Neural cell (in vitro differentiated cells): ENCODE measurements at regions not wholly inside any gene's neighbourhood (a gene's known extent, or its start where the extent isn't known, plus 50 kb on each side); places are given as distances from the start of the nearest gene placed in this dataset.

Source experiments
- H2AFZ ChIP-seq: fragments of 200-600, 300-800 bp; sonication (generic), shearing (Covaris generic); 2 replicates; pipeline ENCODE4 v1.6.0; 2014; ENCODE audit warnings: low read depth, mild to moderate bottlenecking, antibody characterized with exemption, low read length, moderate library complexity
- H3F3A ChIP-seq: fragments of 200-600 bp; shearing (Covaris generic); 2 replicates; pipeline ENCODE4 v1.6.1; 2016; ENCODE audit warnings: mild to moderate bottlenecking, moderate library complexity, mixed read lengths, antibody characterized with exemption, low read length; ENCODE audit not compliant: insufficient read depth, poor library complexity, severe bottlenecking
- H3K27ac ChIP-seq: fragments of 200-600, 300-800 bp; sonication (generic), shearing (Covaris generic); 2 replicates; pipeline ENCODE4 v1.5.1; 2014; ENCODE audit warnings: mild to moderate bottlenecking, low read length, moderate library complexity
- H3K27me3 ChIP-seq: fragments of 300-800, 200-600 bp; sonication (generic), shearing (Covaris generic); 2 replicates; pipeline ENCODE4 v1.6.0; 2014; ENCODE audit warnings: mild to moderate bottlenecking, low read depth, low read length, moderate library complexity; ENCODE audit not compliant: insufficient read depth
- H3K36me3 ChIP-seq: fragments of 300-800, 200-600 bp; sonication (generic), shearing (Covaris generic); 2 replicates; pipeline ENCODE4 v1.5.1; 2014; ENCODE audit warnings: mild to moderate bottlenecking, antibody characterized with exemption, low read length, moderate library complexity; ENCODE audit not compliant: insufficient read depth
- H3K4me2 ChIP-seq: fragments of 300-800, 200-600 bp; sonication (generic), shearing (Covaris generic); 2 replicates; pipeline ENCODE4 v1.6.0; 2014; ENCODE audit warnings: mild to moderate bottlenecking, low read length
- H3K4me3 ChIP-seq: fragments of 300-800, 200-600 bp; sonication (generic), shearing (Covaris generic); 2 replicates; pipeline ENCODE4 v1.5.1; 2014; ENCODE audit warnings: mild to moderate bottlenecking, low read length, moderate library complexity
- H3K79me2 ChIP-seq: fragments of 200-600 bp; shearing (Covaris generic); replicated peaks from 2 replicates; pipeline ENCODE4 v1.6.0; 2014; ENCODE audit warnings: mild to moderate bottlenecking, low read length, moderate library complexity; ENCODE audit not compliant: insufficient read depth
- H3K9ac ChIP-seq: fragments of 300-800, 200-600 bp; sonication (generic), shearing (Covaris generic); 2 replicates; pipeline ENCODE4 v1.6.1; 2016; ENCODE audit warnings: mild to moderate bottlenecking, low read length, mixed read lengths
- H3K9me2 ChIP-seq: fragments of 200-600 bp; shearing (Covaris generic); 2 replicates; pipeline ENCODE4 v1.6.1; 2016; ENCODE audit warnings: mild to moderate bottlenecking, low read length, mixed read lengths; ENCODE audit not compliant: insufficient read depth
- H3K9me3 ChIP-seq: fragments of 200-600, 300-800 bp; sonication (generic), shearing (Covaris generic); 2 replicates; pipeline ENCODE4 v1.6.1; 2016; ENCODE audit warnings: mild to moderate bottlenecking, mixed run types, low read length, moderate library complexity, mixed read lengths
- H4K20me1 ChIP-seq: fragments of 200-600 bp; shearing (Covaris generic); 2 replicates; pipeline ENCODE4 v1.6.1; 2016; ENCODE audit warnings: mild to moderate bottlenecking, mixed run types; ENCODE audit not compliant: insufficient read depth
- CTCF ChIP-seq: fragments of 450-650 bp; IDR thresholded peaks from 2 replicates; pipeline ENCODE4 v1.5.1; 2014; ENCODE audit warnings: antibody characterized with exemption, mild to moderate bottlenecking, moderate library complexity; ENCODE audit not compliant: poor library complexity, severe bottlenecking
- EP300 ChIP-seq: fragments of 450-650 bp; conservative IDR thresholded peaks from 2 replicates; pipeline ENCODE4 v1.6.1; 2014; ENCODE audit warnings: antibody characterized with exemption, mild to moderate bottlenecking, moderate library complexity; ENCODE audit not compliant: poor library complexity, severe bottlenecking
- EZH2 ChIP-seq: fragments of 200-600, 300-800 bp; shearing (Covaris generic), sonication (generic); IDR thresholded peaks from 2 replicates; pipeline ENCODE4 v1.6.1; 2014; ENCODE audit warnings: antibody characterized with exemption, low read length, borderline replicate concordance, mild to moderate bottlenecking; ENCODE audit not compliant: insufficient read depth, poor library complexity, severe bottlenecking
- MXI1 ChIP-seq: fragments of 450-650 bp; conservative IDR thresholded peaks from 2 replicates; pipeline ENCODE4 v1.6.1; 2014; ENCODE audit warnings: antibody characterized with exemption, mild to moderate bottlenecking; ENCODE audit not compliant: poor library complexity, severe bottlenecking
- POLR2AphosphoS5 ChIP-seq: IDR thresholded peaks from 2 replicates; pipeline ENCODE4 v1.6.1; 2012
- RAD21 ChIP-seq: fragments of 450-650 bp; conservative IDR thresholded peaks from 2 replicates; pipeline ENCODE4 v1.6.1; 2014; ENCODE audit warnings: antibody characterized with exemption, mild to moderate bottlenecking, moderate library complexity
- REST ChIP-seq: IDR thresholded peaks from 2 replicates; pipeline ENCODE4 v1.6.1; 2012; ENCODE audit warnings: borderline replicate concordance
- SMC3 ChIP-seq: fragments of 450-650 bp; conservative IDR thresholded peaks from 2 replicates; pipeline ENCODE4 v1.6.1; 2014; ENCODE audit warnings: antibody characterized with exemption, mild to moderate bottlenecking, moderate library complexity; ENCODE audit not compliant: poor library complexity
- TAF1 ChIP-seq: IDR thresholded peaks from 2 replicates; pipeline ENCODE4 v1.6.1; 2012; ENCODE audit warnings: low read depth

GRCh38 chr18:75660932-75661331 lies 233.4 kb upstream of the SMIM21 start:
- H2AFZ ChIP-seq: no peak overlapping the region
- H4K20me1 ChIP-seq: no peaks in the 10 kb centered on the region
- no peaks in the 10 kb centered on the region for H3K79me2 ChIP-seq
- H3K27ac ChIP-seq: no peak overlapping the region
- no peaks in the 10 kb centered on the region for H3F3A ChIP-seq
- no peaks in the 10 kb centered on the region for H3K36me3 ChIP-seq
- H3K9me2 ChIP-seq: no peaks in the 10 kb centered on the region
- no peak overlapping the region for H3K4me2 ChIP-seq
- H3K9me3 ChIP-seq: peaks cover 8% of the 10 kb centered on the region
- TF ChIP-seq SMC3 (no peak), RAD21 (no peak), TAF1 (no peak), REST (no peak), CTCF (no peak), MXI1 (no peak), POLR2AphosphoS5 (no peak), EZH2 (no peak), EP300 (no peak)
- H3K9ac ChIP-seq: no peak overlapping the region
- H3K27me3 ChIP-seq: no peaks in the 10 kb centered on the region
- H3K4me3 ChIP-seq: no peak overlapping the region

GRCh38 chr18:75659535-75660023 lies 232.1 kb upstream of the SMIM21 start:
- H3K9me3 ChIP-seq: peaks cover 8% of the 10 kb centered on the region
- H3K4me2 ChIP-seq: no peak overlapping the region
- no peaks in the 10 kb centered on the region for H3K79me2 ChIP-seq
- no peaks in the 10 kb centered on the region for H3F3A ChIP-seq
- no peaks in the 10 kb centered on the region for H3K27me3 ChIP-seq
- H3K4me3 ChIP-seq: no peak overlapping the region
- H3K27ac ChIP-seq: no peak overlapping the region
- no peaks in the 10 kb centered on the region for H3K36me3 ChIP-seq
- H4K20me1 ChIP-seq: no peaks in the 10 kb centered on the region
- no peak for TF ChIP-seq EP300
- no peak for TF ChIP-seq EZH2
- no peak for TF ChIP-seq RAD21
- no peak overlapping the region for H3K9ac ChIP-seq
- no peaks in the 10 kb centered on the region for H3K9me2 ChIP-seq
- no peak overlapping the region for H2AFZ ChIP-seq

- Histone ChIP-seq H3K79me2 (no peaks in the 10 kb centered on the region), H3K9ac (no peak overlapping the region), H3K4me3 (no peak overlapping the region), H3K27ac (no peak overlapping the region), H4K20me1 (no peaks in the 10 kb centered on the region), H3K9me3 (peaks cover 8% of the 10 kb centered on the region), H3K4me2 (no peak overlapping the region), H2AFZ (no peak overlapping the region), H3F3A (no peaks in the 10 kb centered on the region), H3K27me3 (no peaks in the 10 kb centered on the region), H3K36me3 (no peaks in the 10 kb centered on the region), H3K9me2 (no peaks in the 10 kb centered on the region)
- TF ChIP-seq POLR2AphosphoS5: no peak
- no peak for TF ChIP-seq TAF1
- no peak for TF ChIP-seq EP300
- no peak for TF ChIP-seq MXI1
- no peak for TF ChIP-seq RAD21
Measured at GRCh38 chr18:75658330-75658729, 230.8 kb upstream of the SMIM21 start.
